Activated CD8-positive, alpha-beta memory T cell treated with anti-CD3 and anti-CD28 coated beads, Interleukin-2, amount 50 U/mL, for 4 hours (primary cell): ENCODE measurements at regions not wholly inside any gene's neighbourhood (a gene's known extent, or its start where the extent isn't known, plus 50 kb on each side); places are given as distances from the start of the nearest gene placed in this dataset.
"Not testable (repeated sequence)": the region's sequence is repeated elsewhere in the genome, so short reads cannot be mapped to it uniquely, and the experiment has no call there.

Experiments
- DNase-seq: peaks from one replicate; pipeline ENCODE4 v3.0.0-alpha.2; 2020

DNA sequence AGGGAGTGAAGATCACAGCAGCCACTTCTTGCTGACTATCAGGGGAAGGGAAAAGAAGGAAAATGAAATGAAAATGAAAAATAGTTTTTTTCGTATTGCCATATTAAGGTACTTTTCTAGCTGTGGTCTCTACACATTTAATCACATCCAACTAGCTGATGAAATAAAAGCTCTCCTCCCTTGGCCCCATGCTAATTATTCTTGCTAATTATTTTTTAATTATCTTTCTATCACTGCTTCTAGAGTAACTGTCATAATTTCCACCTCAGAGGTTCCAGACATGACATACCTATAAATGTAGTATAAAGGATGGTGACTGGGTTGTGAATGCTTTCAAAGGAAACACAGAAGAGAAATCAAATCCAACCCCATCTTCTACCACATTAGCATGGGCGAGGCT, 334.1 kb upstream of the MAN1A1 start:
- DNase-seq = no peak

DNA sequence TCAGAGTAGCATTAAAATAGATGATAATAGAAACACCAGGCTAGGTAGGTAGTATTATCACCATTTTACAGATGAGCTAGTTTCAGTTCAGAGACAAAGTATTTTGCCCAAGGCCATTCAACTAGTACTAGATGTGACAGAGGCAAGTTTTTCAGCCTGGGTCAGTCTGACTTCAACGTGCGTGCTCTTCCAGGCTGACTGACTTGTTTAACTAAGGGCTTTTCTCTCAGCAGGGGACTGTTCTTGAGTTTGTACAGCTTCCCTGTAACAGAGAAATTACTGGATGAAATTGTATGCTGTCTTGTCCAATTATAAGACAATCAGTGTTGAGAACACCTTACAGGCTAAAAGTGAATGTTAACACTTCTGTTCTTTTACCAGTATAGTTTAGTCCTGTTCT, 333.5 kb upstream of the MAN1A1 start:
- DNase-seq = no peak

DNA sequence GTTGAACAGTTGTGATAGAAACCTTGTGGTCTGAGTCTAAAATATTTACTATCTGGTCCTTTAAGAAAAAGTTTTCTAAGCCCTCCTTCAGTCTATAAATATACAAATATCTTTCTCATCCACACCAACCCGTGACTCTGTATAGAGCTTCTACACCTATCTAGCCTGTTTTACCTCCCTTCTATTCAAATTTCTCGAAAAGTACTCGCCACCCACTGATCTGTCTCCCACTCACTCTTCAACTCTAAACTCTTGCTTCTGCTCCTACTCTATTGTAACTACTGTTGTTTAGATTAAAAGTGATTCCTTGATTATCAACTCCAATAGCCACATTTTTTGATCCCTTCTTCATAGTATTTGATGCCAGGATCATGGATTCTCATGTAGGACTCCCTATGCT, 329.4 kb upstream of the MAN1A1 start:
- DNase-seq = no peak

- no peak for DNase-seq
These were observed 327.8 kb upstream of the MAN1A1 start for GRCh38 chr6:119677384-119677783.

DNA sequence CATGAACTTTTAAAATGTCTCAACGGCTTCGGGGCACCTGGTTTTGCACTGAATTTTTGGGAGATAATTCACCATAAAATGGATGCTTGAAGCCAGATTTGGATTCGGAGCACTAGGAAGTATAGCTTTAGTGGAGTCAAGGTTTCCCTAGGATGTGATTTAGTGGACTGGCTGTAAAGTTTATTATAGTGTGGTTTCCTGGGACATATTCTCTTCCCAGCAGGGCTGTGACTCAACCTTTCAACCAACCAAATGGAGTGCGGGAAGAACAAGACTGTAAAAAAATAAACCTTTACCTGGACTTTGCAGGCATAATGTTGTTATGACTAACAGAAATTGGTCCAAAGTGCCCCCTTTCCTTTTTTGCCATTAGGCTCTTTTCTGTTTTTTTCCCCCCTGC, 327.4 kb upstream of the MAN1A1 start:
- DNase-seq = no peak

DNA sequence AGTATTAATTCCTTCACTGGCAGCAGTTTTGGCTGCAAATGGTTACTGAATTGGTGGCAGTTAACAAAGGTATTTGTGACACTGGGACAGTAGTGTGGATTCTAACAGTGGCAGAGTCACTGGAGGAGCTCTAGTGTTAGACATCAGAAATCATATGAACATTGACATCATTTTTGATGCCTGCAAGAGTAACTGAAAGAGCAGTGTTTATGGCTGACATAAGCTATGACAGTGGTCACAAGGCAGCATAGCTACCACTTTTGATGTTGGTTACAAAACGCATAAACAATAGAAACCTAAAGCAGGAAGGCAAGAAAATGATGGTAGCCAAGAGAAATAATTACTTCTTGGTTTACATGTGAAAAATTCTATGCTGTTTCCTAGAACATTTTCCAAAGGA, 326.7 kb upstream of the MAN1A1 start:
- no peak for DNase-seq

GRCh38 chr6:119673741-119674140, 324.2 kb upstream of the MAN1A1 start:
- no peak for DNase-seq

DNA sequence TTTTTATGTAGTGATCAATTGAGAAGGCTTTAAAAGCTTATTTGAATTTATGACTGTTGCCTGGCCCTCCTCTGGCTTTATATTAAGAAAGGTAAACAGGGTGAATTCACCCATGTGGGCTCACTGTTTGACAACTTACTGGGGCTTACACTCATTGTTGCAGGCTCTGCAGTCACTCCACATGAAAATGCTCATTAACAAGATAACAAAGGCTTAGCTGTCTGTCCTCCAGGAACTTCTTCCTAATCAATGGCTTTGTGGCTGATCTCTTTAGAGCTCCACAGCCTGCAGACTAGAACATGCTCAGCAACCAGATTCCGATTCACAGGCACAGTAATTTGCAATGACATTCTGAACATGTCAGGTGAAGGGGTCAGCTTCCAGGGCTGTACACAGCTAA, 323.2 kb upstream of the MAN1A1 start:
- DNase-seq = no peak

- DNase-seq = no peak
These were observed 321.5 kb upstream of the MAN1A1 start for GRCh38 chr6:119671105-119671504.

DNA sequence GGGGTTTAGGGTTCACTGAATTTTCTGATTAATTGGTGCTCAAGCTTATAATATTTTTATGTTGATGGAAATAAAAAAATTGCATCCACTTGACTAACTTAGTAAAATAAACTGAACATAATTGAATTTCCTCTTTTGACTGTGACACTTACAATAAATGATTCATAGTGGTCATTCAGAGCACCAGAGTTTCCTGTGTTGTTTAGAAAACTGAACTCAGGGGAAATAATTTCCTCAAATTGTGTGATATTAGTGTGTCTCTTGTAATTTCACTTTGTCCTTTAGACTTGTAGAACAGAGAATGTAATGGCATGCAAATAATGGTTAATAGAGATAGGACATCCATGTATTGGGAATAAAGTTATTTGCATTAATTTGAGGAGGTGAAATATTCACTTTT, 319.7 kb upstream of the MAN1A1 start:
- no peak for DNase-seq

GRCh38 chr6:119665432-119665831, 315.9 kb upstream of the MAN1A1 start:
- not testable (repeated sequence) for DNase-seq

- DNase-seq = no peak
These were observed 312.1 kb upstream of the MAN1A1 start for GRCh38 chr6:119661628-119662027.

DNA sequence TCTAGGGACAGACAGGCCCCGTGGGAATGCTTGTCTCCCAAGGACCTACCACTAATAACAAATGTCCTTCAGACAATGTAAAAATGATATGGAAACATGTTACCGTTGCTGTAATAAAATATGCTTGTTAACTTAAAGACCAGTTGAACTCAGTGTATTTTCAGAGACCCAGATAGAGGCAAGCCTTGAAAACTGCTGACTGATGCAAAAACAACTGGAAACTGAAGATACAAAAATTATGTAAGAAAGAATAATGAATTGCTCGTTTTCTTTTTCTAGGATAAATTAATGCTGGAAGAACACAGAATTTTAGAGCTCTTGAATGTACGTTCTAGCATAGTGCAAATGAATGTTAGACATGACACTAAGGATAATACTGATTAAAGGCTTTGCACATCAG, 311.5 kb upstream of the MAN1A1 start:
- no peak for DNase-seq

DNA sequence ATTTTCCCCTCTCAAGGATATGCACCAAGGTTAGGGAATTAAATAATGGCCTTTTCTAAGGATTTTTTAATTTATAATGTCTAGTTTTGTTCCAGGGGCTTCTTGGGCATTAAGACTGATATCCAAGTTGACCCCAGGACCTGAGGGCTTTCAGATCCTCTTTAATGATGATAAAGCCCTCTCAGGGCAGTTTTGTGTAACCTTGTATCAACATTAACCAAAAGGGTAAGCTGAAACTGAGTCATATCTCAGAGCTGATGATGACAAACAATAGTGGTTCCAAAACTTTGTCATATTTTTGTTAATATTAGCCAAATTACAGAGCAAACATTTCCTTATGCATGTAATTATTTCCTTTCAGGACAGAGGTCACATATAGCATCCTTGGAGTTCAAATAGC, 309.4 kb upstream of the MAN1A1 start:
- DNase-seq = no peak

DNA sequence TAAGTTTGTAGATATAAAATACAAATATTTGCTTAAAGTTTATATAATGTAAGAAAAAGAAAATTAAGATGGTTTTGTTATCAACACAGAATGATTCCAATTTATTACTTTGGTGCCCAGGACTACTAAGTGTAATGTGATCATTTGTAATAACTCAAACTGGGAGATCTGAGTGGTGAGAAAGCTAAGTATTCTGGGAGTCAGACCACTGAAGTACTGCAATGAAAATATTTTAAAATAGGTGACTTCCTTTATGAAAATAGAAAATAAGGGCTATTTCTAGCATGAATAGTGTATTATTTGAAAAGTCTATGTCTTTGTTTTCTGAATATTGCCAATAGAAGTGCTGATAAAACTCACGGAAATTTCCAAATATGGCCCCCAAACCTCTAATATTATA, 305.6 kb upstream of the MAN1A1 start:
- no peak for DNase-seq

DNA sequence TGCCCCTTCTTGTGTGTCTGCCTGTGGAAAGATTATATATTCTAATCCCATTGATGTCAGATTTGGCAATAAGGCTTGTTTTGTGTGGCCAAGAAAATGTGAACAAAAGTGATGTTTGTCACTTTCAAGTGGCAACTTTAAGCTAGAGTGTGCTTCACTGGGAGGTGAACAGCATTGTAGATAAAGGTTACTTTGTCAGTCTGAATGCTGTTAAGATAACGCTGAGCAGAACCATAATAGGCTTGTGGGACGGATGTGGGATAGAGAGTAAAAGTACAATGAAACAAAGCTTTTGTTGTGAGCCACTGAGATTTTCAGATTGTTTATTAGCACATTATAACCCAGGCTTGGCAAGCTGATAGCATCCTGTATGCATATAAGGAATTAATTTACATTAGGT, 303.8 kb upstream of the MAN1A1 start:
- DNase-seq = no peak

DNA sequence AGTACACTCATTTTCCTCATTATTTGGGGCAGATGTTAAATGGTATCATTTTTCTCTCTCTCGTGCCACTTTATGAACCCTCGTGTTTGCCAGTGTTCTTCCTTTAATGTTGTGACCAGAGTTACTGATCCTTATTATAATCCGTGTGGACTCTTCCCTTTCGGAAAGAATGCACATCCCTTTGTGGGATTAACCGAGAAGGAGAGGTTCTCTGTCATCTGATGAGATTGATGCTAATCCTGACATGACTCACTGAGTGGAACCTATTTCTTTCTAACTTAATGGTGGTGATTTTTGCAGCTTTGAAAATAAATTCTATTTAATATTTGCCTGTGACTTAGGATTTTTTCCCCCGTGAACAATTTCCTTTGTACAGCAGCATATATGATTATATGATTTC, 300.0 kb upstream of the MAN1A1 start:
- no peak for DNase-seq

GRCh38 chr6:119647309-119647708, 297.7 kb upstream of the MAN1A1 start:
- DNase-seq = no peak

GRCh38 chr6:119643876-119644275, 294.3 kb upstream of the MAN1A1 start:
- no peak for DNase-seq

DNA sequence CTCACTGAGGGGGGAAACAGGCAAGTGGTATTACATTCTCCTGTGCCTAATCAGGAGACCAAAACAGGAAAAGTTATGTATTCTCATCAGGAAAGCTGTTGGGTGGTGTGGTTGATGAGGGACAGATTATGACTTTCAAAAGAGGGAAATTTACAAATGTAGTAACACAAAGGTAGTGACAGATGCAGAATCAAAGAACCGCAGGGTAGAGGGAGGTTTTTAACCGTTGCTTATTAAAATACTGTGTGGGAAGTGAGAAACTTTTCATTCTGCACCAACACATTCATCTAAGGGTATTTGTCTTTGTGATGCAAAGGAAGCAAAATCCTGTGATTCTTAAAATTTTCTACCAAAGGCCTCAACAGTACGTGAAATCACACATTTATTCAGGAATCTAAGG, 288.2 kb upstream of the MAN1A1 start:
- no peak for DNase-seq

DNA sequence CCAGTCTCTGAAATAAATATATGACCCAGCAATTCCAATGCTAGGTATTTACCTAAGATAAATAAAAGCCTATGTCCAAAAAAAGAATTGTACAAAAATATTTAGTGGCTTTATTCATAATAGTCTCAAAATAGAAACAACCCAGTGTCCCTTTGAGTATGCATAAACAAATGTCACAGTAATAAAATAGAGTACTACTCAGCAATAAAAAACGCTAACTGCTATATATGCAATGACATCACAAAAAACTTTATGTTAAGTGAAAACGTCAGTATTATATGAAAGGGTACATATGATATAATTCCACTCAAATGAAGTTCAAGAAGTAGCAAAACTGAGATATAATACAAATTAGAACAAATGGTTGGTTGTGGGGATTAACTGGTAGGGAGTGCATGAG, 286.5 kb upstream of the MAN1A1 start:
- DNase-seq = no peak

- DNase-seq = no peak
These were observed 283.9 kb upstream of the MAN1A1 start for GRCh38 chr6:119633461-119633860.

DNA sequence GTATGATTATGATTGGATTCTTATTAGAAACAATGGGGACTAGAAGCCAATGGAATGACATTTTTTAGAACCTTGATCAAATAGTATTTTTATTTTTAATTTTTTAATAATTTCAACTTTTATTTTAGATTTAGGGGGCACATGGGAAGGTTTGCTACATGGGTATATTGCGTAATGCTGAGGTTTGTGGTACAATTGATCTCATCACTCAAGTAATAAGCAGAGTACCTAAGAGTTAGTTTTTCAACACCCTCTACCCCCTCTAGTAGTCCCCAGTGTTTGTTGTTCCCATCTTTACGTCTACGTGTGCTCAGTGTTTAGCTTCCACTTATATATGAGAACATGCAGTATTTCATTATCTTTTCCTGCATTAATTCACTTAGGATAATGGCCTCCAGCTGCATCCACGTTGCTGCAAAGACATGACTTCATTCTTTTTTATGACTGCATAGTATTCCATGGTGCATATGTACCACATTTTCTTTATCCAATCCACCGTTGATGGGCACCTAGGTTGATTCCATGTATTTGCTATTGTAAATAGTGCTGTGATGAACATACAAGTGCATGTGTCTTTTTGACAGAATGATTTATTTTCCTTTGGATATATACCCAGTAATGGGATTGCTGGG, 281.1 kb upstream of the MAN1A1 start:
- DNase-seq = no peak

GRCh38 chr6:119628691-119629594, 279.4 kb upstream of the MAN1A1 start:
- no peak for DNase-seq
